ENCODE measurements at regions not wholly inside any gene's neighbourhood (a gene's known extent, or its start where the extent isn't known, plus 50 kb on each side); places are given as distances from the start of the nearest gene placed in this dataset.
"Not testable (repeated sequence)": the region's sequence is repeated elsewhere in the genome, so short reads cannot be mapped to it uniquely, and the experiment has no call there.

DNA sequence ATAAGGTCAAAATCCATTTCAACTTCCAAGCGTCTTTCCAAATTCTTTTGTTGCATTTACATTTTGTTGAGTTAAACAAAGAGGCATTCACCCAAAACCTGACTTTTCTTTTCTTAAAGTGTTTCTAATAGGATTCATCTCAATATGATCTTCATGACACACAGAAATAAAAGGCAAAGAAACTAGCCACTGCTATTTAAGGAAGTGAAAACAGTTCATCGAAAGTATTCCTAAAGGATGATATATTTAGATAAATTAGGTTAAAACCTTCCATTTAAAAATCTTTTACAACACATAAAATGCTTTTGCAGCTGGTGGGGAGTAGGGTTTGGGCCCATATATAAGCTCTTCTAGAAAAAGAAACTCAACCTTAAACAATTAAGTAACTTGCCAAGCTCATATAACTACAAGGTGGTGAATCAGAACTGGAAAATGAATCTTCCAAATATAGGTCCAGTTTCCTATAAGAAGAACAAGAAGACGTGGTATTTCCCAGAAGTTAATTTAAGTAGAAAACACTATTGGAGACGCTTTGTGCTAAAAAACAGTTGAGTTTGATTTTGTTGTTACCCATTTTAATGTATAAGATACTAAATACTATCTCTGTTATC, 336.0 kb upstream of the HNRNPA3 start:
- no peak for DNase-seq (ENCODE audit: low spot score in 2 of 2)
- no peak for FAIRE-seq

DNA sequence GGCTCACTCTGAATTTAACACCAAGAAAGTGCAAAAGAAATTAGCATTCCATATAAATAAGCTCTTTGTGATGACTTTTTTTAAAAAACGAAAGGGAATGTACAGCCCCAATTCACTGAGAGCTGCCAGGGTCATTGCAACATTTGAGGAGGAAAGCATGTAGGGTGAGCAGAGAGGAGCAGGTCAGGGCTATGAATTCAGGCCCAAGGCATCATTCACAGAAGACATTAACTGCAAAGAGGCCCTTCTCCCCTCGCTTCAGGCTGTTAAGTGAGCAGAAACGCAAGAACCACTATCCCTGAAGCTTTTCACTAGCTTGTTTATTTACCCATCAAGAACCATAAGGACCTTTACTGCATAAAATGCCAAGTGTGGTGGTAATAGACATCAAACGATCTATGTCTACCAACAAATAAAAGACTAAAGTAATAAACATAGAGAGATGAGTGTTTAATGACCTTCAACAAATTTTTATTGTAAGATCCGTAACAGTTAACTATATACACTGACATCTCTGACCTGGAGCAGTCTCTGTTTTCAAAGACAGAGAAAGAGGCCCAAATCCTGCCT, 333.1 kb upstream of the HNRNPA3 start:
- FAIRE-seq: no peak
- no peak for DNase-seq (ENCODE audit: low spot score in 2 of 2)

DNA sequence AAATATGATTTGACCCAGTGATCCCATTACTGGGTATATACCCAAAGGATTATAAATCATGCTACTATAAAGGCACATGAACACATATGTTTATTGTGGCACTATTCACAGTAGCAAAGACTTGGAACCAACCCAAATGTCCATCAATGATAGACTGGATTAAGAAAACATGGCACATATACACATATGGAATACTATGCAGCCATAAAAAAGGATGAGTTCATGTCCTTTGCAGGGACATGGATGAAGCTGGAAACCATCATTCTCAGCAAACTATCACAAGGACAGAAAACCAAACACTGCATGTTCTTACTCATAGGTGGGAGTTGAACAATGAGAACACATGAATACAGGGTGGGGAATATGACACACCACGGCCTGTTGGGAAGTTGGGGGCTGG, 330.5 kb upstream of the HNRNPA3 start:
- DNase-seq (ENCODE audit: low spot score in 2 of 2); FAIRE-seq: not testable (repeated sequence)

DNA sequence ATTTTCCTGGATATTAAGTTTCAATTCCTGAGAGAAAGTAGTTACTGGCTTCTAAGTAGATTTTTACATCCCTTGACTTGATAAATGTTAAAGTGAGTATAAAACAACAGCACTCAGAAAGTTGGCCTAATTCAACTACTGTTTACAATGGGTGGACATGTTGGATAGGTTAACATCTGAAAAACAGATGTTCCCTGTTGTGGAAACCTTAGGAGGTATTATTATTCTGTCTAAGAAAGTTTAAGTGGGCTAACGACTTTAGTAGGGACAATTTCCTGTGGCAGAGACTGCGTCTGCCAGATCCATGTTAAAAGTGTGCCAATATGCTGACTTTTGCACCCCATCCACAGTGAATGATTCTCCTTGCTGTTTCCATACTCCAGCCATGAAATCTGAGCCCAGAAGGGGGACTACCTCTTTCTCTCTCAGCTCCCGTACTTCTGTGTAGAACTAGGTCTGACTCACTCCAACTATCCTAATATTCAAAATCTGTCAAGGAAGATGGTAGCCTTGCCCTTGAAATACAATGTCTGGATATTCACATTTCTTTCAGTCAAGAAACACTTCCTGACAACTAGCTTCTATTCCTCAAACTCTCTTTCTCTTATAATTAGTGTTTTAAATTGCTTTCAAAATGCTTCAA, 327.5 kb upstream of the HNRNPA3 start:
- FAIRE-seq (no peak), DNase-seq (ENCODE audit: low spot score in 2 of 2) (no peak)

DNA sequence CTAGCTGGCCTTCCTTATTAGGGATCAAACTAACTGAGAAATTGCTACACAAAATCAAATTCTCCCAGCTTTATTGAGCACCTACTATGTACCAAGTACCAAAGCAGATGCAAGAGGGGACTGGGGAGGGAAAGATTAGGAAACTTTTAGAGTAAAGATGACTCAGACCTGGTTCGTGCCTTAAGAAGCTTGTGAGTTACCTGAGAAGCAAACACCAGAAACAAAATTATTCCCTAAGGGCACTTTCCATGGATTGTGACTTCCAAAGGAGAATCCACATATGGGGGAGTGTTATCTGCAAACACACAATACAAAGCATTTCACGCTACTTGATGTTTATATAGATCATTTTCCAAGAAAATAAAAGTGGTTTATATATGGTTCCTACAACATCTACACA, 326.9 kb upstream of the HNRNPA3 start:
- DNase-seq (ENCODE audit: low spot score in 2 of 2) (no peak), FAIRE-seq (no peak)

DNA sequence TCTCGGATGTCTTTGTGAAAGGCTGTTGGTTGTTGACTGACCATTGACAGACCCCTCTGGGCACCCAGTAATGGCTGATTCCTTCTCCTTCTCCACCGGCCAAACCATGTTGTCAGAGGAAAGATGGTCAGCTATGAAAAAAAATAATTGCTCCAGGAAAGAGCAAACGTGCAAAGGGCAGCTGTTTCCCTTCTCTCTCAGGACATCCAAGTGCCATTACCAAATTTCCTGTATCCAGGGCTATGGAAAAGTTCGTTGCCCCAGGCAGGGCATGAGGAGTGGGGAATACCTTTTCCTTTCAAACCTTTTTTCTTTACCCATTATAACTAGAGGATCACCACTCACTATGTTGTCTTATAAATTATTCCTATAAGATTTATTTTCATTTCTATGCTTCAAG, 321.5 kb upstream of the HNRNPA3 start:
- FAIRE-seq: no peak
- no peak for DNase-seq (ENCODE audit: low spot score in 2 of 2)

DNA sequence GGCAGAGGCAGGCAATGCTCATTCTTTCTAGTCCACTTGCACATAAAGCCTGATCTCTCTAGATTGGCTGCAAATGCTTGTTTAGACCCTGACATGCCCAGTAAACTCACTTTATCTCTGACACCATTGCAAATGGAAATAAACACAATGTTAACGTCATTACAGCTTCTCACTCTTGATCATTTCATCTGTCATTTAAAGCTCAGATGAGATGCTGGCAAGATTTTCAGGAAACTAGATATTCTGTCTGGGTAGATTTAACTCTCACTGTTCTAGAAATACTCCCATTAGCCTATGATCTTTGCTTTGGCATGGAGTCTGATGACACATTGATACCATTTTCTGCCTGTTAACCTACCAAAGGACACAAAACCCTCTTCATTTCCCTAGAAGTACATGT, 320.7 kb upstream of the HNRNPA3 start:
- FAIRE-seq (no peak), DNase-seq (ENCODE audit: low spot score in 2 of 2) (no peak)

DNA sequence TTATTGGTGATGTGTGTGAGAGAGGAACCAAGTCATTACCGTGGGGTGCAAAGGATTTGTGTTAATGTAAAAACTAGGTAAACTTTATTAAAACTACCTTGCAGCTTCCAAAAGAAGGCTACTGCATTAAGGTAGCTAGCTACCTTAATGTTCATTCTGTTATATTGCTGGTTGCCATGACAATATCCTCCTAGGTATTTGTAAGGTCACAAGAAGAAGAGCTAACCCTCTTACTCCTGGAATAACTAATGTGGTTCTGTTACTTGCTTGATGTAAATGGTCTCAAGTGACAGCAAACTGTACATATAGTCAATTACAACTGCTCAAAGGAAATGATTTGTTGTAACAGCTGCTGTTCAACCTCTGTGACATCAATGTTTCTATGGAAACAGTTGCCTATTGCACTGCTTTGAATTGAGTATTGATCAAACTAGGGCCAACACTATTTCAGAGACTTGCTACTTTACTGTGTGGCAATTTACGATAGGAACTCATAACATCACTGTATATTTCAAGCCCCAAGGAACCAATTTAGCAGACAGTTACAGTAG, 319.8 kb upstream of the HNRNPA3 start:
- DNase-seq (ENCODE audit: low spot score in 2 of 2): no peak
- no peak for FAIRE-seq

DNA sequence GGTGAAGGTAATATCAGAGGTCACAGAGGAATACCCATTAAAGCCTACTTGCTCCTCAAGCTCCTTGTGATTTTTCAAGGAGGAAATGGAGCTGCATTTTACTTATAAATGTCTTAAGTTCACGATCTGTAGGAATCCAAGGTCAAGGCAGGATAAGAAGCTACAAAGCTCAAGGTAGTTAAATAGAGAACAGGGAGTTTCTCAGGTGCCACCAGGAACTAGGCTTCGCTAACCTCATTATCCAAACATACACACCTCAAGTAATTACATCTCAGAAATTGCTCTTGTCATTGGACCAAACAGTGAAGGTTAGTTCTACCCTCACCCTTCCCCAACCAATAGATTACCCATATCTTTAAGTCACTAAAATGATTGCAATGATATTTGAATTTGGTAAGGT, 317.4 kb upstream of the HNRNPA3 start:
- FAIRE-seq: no peak

DNA sequence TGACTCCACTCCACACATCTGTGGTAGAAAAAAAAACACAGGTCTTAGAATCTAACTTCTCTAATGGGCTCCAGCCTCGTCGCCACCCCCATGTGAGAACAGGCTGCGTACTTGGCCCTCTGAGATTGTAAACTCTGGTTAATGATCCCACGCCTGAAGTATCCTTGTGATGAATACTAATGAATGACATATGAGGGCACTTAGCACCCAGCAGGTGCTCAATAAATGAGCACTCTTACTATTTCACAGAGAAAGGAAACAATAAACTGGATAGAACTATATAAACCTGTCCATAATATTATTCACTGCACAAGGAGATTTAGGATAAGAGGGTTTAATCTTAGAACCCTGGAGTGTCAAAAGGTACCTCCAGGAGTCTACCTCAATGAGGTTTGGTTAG, 310.1 kb upstream of the HNRNPA3 start:
- FAIRE-seq (no peak), DNase-seq (ENCODE audit: low spot score in 2 of 2) (no peak)

More for the DNA sequence above, 317.4 kb upstream of the HNRNPA3 start:
- DNase-seq (ENCODE audit: low spot score in 2 of 2): no peak

DNA sequence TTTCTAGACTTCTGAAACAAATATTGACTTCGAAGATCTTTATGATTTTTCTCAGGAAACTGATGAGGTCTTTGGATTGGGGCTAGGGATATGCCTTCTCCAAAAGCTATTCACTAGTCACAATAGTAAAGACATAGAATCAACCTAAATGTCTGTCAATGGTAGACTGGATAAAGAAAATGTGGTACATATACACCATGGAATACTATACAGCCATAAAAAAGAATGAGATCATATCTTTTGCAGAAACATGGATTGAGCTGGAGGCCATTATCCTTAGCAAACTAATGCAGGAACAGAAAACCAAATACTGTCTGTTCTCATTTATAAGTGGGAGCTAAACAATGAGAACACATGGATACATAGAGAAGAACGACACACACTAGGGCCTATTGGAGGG, 308.5 kb upstream of the HNRNPA3 start:
- FAIRE-seq; DNase-seq (ENCODE audit: low spot score in 2 of 2): not testable (repeated sequence)

DNA sequence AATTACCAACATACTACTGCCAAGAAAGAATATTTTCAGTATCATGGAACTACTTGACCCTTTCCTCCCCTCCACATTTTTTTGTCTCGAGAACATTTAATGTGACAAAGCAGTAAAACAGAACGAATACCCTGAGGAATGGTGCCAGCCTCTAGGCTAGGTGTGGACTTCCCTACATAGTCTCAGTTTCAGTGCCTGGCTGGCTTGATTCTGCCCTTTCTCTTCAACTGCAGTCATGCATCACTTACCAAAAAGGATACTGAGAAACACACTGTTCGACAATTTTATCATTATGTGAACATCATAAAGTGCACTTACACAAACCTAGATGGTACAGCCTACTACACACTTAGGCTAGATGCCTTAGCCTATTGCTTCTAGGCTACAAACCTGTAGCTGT, 305.3 kb upstream of the HNRNPA3 start:
- no peak for FAIRE-seq
- DNase-seq (ENCODE audit: low spot score in 2 of 2): no peak

DNA sequence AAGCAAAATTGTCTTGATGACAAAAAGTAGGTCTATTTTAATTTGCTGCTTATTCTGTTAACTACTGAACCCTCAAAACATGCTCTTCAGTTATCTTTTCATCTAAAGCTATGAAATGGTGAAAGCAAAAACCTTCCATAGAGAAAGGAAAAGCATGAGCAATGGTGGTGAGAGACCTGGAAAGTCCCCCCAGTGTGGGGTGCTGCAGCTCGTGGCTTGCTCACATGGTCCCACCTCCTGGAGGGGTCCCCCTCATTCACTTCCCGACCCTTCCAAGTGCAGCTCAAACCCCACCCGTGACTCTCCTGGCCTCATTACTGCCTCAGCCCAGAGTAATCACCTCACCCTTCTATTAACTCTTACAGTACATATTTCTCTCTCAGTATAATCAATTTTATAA, 301.8 kb upstream of the HNRNPA3 start:
- no peak for FAIRE-seq
- no peak for DNase-seq (ENCODE audit: low spot score in 2 of 2)

DNA sequence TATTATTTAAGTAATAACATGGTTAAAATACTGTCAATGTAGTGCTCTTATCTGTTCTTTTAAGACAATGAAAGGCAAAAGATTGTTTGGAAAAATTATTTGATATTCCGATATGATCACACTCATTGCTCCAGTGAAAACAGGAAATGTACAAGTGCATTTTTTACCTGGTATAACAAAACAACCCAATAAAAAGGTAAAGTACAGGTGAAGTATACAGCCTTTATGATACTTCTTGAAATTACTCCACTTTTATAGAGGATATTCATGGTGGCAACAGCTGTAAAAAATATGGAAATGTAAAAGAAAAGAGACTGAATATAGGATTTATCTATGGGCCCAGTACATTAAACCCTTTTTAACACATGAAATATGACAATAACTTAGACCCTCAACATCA, 298.6 kb upstream of the HNRNPA3 start:
- no peak for FAIRE-seq
- DNase-seq (ENCODE audit: low spot score in 2 of 2): no peak

DNA sequence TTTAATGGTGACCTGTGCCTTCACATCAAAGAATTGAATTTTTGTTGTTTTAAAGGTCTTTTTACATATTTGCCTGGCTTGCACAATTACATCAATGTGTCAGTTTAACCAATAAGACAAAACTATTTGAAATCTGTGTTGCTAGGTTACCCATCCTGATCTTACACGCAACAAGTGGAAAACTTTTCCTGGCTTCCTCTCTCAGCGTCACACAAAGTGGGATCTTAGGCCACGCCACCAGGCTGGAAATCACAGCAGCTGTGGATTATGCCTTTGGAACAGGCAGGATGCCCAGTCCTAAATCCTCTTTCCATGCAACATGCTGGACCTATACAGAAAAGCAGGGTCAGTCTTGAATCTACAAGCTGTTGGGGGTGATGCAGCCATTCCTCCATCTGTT, 298.2 kb upstream of the HNRNPA3 start:
- FAIRE-seq: no peak
- no peak for DNase-seq (ENCODE audit: low spot score in 2 of 2)

DNA sequence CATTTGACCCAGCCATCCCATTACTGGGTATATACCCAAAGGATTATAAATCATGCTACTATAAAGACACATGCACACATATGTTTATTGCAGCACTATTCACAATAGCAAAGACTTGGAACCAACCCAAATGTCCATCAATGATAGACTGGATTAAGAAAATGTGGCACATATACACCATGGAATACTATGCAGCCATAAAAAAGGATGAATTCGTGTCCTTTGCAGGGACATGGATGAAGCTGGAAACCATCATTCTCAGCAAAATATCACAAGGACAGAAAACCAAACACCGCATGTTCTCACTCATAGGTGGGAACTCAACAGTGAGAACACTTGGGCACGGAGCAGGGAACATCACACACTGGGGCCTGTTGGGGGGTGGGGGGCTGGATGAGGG, 290.0 kb upstream of the HNRNPA3 start:
- FAIRE-seq; DNase-seq (ENCODE audit: low spot score in 2 of 2): not testable (repeated sequence)

DNA sequence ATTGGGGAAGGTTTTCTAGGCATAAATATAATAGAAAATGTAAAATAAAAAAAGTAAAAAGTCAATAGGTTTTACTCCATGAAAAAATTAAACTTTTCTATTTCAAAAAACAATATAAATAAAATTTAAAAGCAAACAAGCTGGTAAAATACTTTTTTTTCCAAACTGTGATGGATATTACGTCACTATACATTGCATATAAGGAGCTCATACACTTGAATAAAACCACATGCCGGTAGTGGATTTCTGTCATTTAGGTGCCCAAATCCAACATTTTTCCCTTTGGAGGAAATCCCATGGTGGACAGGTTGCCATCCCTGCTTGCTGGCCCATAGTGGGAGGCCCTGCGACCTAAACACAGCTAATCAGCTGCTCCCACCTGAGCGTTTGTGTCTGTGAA, 289.4 kb upstream of the HNRNPA3 start:
- FAIRE-seq: peak; percentile 77
- DNase-seq (ENCODE audit: low spot score in 2 of 2): no peak

DNA sequence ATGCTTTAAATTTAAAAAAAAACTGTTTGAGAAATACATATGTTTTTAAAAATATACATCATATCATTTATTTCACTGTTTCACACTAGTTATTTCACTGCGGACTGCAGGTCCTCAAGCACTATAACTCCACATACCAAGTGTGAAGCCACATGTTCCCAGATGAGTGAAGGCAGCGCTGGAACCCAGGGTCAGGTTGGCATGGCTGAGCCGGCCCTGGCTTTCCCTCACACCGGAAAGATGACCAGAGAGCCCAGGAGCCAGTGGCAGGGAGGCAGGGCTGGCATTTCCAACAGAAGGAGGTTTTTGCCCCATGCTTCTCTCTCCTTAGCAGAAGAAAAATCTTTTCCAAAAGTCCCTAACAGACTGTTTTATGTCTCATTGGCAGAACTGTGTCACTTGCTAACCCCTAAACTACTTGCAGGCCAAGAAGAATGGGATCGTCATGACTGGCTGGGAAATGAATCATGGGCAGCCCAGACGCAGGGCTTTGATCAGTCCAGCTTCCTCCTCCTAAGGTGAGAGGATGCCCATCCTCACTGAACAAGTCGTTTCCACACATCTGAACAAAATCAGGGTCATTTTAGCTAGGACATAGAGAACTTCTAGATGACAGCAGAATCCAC, 287.6 kb upstream of the HNRNPA3 start:
- no peak for DNase-seq (ENCODE audit: low spot score in 2 of 2)
- no peak for FAIRE-seq

DNA sequence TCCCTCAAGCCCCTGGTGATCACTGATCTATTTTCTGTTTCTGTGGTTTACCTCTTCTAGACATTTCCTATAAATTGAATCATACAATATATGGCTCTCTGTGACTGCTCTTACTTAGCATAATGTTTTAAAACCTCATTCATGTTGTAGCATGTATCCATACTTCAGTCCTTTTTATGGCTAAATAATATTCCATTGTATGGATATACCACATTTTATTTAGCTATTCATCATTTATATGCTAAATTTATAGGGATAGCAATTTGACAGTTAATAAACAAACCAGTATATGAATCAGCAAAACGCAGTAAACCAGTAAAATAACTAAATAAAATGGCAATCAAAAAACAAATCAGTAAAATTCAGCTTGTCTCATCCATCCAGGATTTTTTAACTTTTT, 286.1 kb upstream of the HNRNPA3 start:
- DNase-seq (ENCODE audit: low spot score in 2 of 2): no peak
- no peak for FAIRE-seq

DNA sequence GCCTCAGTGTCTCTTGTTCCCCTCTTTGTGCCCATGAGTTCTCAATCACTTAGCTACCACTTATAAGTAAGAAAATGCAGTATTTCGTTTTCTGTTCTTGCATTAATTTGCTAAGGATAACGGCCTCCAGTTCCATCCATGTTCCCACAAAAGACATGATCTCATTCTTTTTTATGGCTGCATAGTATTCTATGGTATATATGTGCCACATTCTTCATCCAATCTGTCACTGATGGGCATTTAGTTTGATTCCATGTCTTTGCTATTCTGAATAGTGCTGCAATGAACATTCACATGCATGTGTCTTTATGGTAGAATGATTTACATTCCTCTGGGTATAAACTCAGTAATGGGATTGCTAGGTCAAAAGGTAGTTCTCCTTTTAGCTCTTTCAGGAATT, 283.2 kb upstream of the HNRNPA3 start:
- FAIRE-seq; DNase-seq (ENCODE audit: low spot score in 2 of 2): not testable (repeated sequence)
